ENCODE measurements at regions not wholly inside any gene's neighbourhood (a gene's known extent, or its start where the extent isn't known, plus 50 kb on each side); places are given as distances from the start of the nearest gene placed in this dataset.

DNA sequence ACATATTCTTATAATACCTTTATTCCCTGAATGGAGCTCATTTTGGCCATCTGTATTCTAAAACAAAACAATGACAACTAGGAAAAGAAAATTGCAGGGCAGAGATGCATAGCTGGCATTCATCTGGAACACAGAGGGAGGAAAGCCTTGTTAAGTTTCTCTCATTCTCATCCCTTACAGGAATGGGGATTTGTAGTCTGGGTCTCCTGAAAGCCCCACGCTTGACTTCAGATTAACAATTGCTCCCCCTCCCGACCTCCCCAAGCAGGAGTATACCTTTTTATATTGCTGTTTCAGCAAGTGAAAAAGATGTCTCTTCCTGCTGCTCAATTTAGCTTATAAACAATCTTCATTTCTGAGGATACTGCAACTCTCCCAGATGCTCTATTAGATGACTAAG, 812.1 kb downstream of the EFNA5 start:
- no peak overlapping the region for H3K4me3 ChIP-seq
- H3K36me3 ChIP-seq = no peaks in the 10 kb centered on the region
- H3K4me1 ChIP-seq = peaks cover 0 to 13% (median 0%) of the 10 kb centered on the region in 4 donors
- H3K9me3 ChIP-seq = no peaks in the 10 kb centered on the region
- intact Hi-C loops (cut with DNase I; ENCODE audit: low total_unique reads) = no loop called here
- no peaks in the 10 kb centered on the region for H3K27me3 ChIP-seq
- no peak for DNase-seq
- no peak for TF ChIP-seq POLR2A (IDR thresholded peaks at IDR 0.05)
- TF ChIP-seq, protein P1, sequence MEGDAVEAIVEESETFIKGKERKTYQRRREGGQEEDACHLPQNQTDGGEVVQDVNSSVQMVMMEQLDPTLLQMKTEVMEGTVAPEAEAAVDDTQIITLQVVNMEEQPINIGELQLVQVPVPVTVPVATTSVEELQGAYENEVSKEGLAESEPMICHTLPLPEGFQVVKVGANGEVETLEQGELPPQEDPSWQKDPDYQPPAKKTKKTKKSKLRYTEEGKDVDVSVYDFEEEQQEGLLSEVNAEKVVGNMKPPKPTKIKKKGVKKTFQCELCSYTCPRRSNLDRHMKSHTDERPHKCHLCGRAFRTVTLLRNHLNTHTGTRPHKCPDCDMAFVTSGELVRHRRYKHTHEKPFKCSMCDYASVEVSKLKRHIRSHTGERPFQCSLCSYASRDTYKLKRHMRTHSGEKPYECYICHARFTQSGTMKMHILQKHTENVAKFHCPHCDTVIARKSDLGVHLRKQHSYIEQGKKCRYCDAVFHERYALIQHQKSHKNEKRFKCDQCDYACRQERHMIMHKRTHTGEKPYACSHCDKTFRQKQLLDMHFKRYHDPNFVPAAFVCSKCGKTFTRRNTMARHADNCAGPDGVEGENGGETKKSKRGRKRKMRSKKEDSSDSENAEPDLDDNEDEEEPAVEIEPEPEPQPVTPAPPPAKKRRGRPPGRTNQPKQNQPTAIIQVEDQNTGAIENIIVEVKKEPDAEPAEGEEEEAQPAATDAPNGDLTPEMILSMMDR (IDR thresholded peaks at IDR 0.05) = no peak
- TF ChIP-seq EP300 (IDR thresholded peaks at IDR 0.05) = no peak
- TF ChIP-seq POLR2AphosphoS5 (IDR thresholded peaks at IDR 0.05) = no peak
- H3K27ac ChIP-seq = no peak overlapping the region
- 64 to 73% (median 71%) methylated on average over 2 of the region's 2 CpGs for WGBS, 5 donors

DNA sequence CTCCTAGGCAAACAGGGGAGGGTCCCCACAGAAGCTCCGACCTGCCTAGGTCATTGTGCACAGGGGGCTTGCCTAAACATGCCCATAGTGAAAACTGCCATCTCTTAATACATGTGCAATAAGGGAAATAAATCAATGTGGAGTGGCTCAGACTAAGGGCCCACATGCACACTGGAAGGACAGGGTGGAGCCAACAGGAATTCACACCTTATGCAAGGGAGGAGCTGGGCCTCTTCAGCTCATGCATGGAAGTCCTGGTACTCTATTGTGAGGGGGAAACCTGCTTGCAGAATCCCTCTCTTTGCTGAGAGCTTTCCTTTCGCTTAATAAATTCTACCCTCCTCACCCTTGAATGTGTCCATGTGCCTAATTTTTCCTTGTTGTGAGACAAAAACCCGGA, 815.8 kb downstream of the EFNA5 start:
- Histone ChIP-seq H3K9me3 (no peaks in the 10 kb centered on the region), H3K36me3 (no peaks in the 10 kb centered on the region), H3K4me1 (peaks cover 0 to 9% (median 4%) of the 10 kb centered on the region in 4 donors), H3K27me3 (no peaks in the 10 kb centered on the region), H3K27ac (no peak overlapping the region), H3K4me3 (no peak overlapping the region)
- WGBS, 5 donors = 91 to 94% (median 94%) methylated on average over 3 of the region's 3 CpGs
- TF ChIP-seq, protein P1 (IDR thresholded peaks at IDR 0.05) = no peak
- intact Hi-C loops (cut with DNase I; ENCODE audit: low total_unique reads) = no loop called here
- DNase-seq = no peak

DNA sequence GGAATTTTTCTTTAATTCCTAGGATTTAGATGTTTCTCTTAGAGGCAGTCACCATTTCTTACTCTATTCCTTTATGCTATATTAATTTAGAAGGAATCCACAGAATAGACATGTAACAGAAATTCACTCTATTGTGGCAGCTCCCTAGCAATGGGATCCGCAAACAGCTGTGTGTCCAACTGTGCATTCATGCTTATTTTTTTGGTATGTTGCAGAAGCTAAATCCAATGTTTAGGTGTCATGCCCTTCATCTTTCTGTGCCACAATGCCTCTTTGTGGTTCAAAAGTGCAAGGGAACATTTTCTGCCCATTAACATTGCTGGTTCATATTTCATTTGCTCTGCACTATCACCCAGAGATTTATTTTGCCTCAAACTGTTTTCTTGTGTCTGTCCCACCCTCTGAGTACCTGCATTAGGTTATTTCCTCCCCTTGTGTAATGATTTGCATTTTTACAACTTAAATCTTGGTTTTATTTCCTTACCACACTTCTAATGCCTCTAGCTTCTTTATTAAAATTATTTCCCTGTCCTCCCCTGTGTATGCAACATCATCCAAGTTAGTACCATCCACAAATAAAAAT, 816.5 kb downstream of the EFNA5 start:
- intact Hi-C loops (cut with DNase I; ENCODE audit: low total_unique reads) = no loop called here
- Histone ChIP-seq H3K4me3 (no peak overlapping the region), H3K27me3 (no peaks in the 10 kb centered on the region), H3K27ac (no peak overlapping the region), H3K36me3 (no peaks in the 10 kb centered on the region), H3K4me1 (peaks cover 0 to 9% (median 6%) of the 10 kb centered on the region in 4 donors), H3K9me3 (no peaks in the 10 kb centered on the region)
- no peak for DNase-seq
- TF ChIP-seq, protein P1 (IDR thresholded peaks at IDR 0.05) = no peak
- TF ChIP-seq EP300 (IDR thresholded peaks at IDR 0.05) = no peak
- TF ChIP-seq POLR2AphosphoS5 (IDR thresholded peaks at IDR 0.05) = no peak
- no peak for TF ChIP-seq POLR2A (IDR thresholded peaks at IDR 0.05)
- WGBS, 5 donors = 88 to 100% (median 98%) methylated on average over 1 of the region's 1 CpG

DNA sequence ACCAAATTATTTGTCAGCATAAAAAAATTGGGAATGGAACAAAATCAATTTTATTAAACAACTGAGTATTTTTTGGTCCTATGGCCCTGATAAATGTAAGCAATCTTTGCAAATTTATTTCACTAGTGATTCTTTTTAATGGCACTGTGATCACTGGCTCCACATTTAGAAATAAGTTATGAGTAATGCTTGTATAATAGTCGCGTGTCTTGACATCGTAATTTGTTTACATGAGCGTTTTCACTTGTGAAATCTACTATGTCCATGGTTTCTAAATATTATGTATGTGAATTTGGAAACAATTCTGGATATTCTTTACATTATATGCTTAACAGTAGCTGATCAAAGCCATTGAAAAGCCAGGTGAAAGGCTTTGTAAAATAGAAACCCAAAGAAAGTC, 817.5 kb downstream of the EFNA5 start:
- intact Hi-C loops (cut with DNase I; ENCODE audit: low total_unique reads) = no loop called here
- TF ChIP-seq POLR2AphosphoS5 (IDR thresholded peaks at IDR 0.05) (no peak), EP300 (IDR thresholded peaks at IDR 0.05) (no peak), POLR2A (IDR thresholded peaks at IDR 0.05) (no peak)
- TF ChIP-seq, protein P1 (IDR thresholded peaks at IDR 0.05) = no peak
- no peak for DNase-seq
- Histone ChIP-seq H3K9me3 (no peaks in the 10 kb centered on the region), H3K27me3 (no peaks in the 10 kb centered on the region), H3K4me3 (no peak overlapping the region), H3K36me3 (no peaks in the 10 kb centered on the region), H3K4me1 (peaks cover 0 to 9% (median 6%) of the 10 kb centered on the region in 4 donors), H3K27ac (no peak overlapping the region)
- WGBS, 5 donors = 69 to 82% (median 72%) methylated on average over 4 of the region's 4 CpGs

All from stomach (tissue), 8 donors.